ENCODE measurements at regions not wholly inside any gene's neighbourhood (a gene's known extent, or its start where the extent isn't known, plus 50 kb on each side); places are given as distances from the start of the nearest gene placed in this dataset.

DNA sequence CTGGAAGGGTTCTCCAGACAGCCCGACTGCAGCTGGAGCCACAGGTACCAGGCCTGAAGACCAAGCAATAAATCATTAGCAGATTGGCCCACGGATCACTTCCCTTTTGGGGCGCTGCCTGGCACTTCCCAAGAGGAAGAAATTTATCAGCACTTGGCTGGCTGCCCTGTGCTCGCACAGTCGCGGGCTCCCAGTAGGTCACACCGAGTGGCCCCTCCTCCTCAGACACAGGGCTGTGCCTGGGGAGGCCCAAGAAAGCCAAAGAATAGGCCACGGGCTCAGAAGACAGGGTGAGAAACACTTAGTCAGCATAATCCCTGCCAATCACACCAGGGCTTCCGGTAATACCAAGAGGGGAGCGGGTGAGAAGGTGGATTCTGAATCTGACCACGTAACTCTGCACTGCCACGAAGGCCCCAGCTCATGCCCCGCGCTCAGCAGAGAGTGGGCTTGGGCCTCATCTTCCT lies 115.7 kb upstream of the MSX2 start:
- Histone ChIP-seq H3K4me1 (ENCODE audit: low read depth) (no peaks in the 10 kb centered on the region), H3K36me3 (ENCODE audit: low read depth) (no peaks in the 10 kb centered on the region), H3K9me3 (no peaks in the 10 kb centered on the region), H3K4me3 (no peak overlapping the region)
- TF ChIP-seq, protein P1, sequence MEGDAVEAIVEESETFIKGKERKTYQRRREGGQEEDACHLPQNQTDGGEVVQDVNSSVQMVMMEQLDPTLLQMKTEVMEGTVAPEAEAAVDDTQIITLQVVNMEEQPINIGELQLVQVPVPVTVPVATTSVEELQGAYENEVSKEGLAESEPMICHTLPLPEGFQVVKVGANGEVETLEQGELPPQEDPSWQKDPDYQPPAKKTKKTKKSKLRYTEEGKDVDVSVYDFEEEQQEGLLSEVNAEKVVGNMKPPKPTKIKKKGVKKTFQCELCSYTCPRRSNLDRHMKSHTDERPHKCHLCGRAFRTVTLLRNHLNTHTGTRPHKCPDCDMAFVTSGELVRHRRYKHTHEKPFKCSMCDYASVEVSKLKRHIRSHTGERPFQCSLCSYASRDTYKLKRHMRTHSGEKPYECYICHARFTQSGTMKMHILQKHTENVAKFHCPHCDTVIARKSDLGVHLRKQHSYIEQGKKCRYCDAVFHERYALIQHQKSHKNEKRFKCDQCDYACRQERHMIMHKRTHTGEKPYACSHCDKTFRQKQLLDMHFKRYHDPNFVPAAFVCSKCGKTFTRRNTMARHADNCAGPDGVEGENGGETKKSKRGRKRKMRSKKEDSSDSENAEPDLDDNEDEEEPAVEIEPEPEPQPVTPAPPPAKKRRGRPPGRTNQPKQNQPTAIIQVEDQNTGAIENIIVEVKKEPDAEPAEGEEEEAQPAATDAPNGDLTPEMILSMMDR (IDR thresholded peaks at IDR 0.05) = no peak
- intact Hi-C loops (cut with DNase I, micrococcal nuclease) = no loop called here
- DNase-seq (peak; percentile 10 to 56 (median 37)), ATAC-seq (peak; percentile 31)

GRCh38 chr5:174609116-174609515 lies 115.3 kb upstream of the MSX2 start:
- TF ChIP-seq, protein P1 (IDR thresholded peaks at IDR 0.05) = no peak
- Histone ChIP-seq H3K4me3 (no peak overlapping the region), H3K36me3 (ENCODE audit: low read depth) (no peaks in the 10 kb centered on the region), H3K9me3 (no peaks in the 10 kb centered on the region), H3K4me1 (ENCODE audit: low read depth) (no peaks in the 10 kb centered on the region)
- ATAC-seq = no peak
- DNase-seq = no peak
- intact Hi-C loops (cut with DNase I, micrococcal nuclease) = no loop called here

DNA sequence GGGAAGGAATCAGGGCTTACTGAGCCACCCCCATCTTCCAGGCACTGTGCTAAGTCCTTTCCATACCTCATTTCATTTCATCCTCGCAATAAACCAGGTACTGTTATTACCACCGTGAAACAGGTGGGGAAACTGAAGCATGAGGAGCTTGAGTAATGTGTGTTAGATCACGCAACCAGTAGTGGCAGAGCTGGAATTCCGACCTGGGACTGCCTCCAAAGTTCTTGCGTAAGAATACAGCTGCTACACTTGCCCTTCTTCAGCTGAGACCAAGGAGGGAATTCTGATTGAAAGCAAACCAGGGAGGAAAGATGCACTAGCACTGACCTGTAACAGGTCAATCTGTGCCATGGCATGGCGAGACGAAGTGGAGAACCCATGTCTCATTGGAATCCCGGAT lies 113.4 kb upstream of the MSX2 start:
- H3K36me3 ChIP-seq (ENCODE audit: low read depth) = no peaks in the 10 kb centered on the region
- no peaks in the 10 kb centered on the region for H3K9me3 ChIP-seq
- TF ChIP-seq, protein P1 (IDR thresholded peaks at IDR 0.05) = no peak
- intact Hi-C loops (cut with DNase I, micrococcal nuclease) = no loop called here
- DNase-seq (peak in 1 of 3 donors; percentile 5), ATAC-seq (no peak)
- H3K4me1 ChIP-seq (ENCODE audit: low read depth) = no peaks in the 10 kb centered on the region
- H3K4me3 ChIP-seq = no peak overlapping the region

- H3K4me3 ChIP-seq = no peak overlapping the region
- TF ChIP-seq, protein P1 (IDR thresholded peaks at IDR 0.05) = no peak
- intact Hi-C loops (cut with DNase I, micrococcal nuclease) = no loop called here
- H3K4me1 ChIP-seq (ENCODE audit: low read depth) = no peaks in the 10 kb centered on the region
- ATAC-seq = no peak
- no peaks in the 10 kb centered on the region for H3K36me3 ChIP-seq (ENCODE audit: low read depth)
- DNase-seq = no peak
- H3K9me3 ChIP-seq = no peaks in the 10 kb centered on the region
These were observed 111.7 kb upstream of the MSX2 start for GRCh38 chr5:174612686-174613085.

GRCh38 chr5:174614500-174615135 lies 109.8 kb upstream of the MSX2 start:
- no peak for ATAC-seq
- intact Hi-C loops (cut with DNase I, micrococcal nuclease) = no loop called here
- TF ChIP-seq, protein P1 (IDR thresholded peaks at IDR 0.05) = no peak

DNA sequence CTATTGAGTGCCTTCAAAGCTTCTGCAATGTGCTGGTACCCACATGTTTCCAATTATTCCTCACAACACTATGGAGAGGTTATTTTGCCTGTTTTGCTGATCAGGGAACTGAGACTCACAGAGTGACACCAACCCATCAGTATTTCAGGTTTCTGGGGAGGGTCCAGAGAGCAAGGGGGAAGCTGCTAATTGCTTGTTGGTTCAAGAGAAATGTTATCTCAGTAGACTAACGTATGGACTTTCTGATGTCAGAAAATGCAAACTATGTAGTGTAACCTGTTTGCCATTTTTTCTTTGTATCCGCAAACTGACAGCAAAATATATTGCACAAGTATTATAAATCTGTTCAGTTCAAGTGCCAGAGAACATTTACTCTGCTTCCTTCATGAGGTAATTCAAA lies 108.3 kb upstream of the MSX2 start:
- Histone ChIP-seq H3K9me3 (no peaks in the 10 kb centered on the region), H3K4me1 (ENCODE audit: low read depth) (no peaks in the 10 kb centered on the region), H3K4me3 (no peak overlapping the region), H3K36me3 (ENCODE audit: low read depth) (no peaks in the 10 kb centered on the region)
- DNase-seq = no peak
- ATAC-seq = no peak
- intact Hi-C loops (cut with DNase I, micrococcal nuclease) = no loop called here
- TF ChIP-seq, protein P1 (IDR thresholded peaks at IDR 0.05) = no peak

More at GRCh38 chr5:174614500-174615135, 109.8 kb upstream of the MSX2 start:
- Histone ChIP-seq H3K36me3 (ENCODE audit: low read depth) (no peaks in the 10 kb centered on the region), H3K9me3 (no peaks in the 10 kb centered on the region), H3K4me3 (no peak overlapping the region), H3K4me1 (ENCODE audit: low read depth) (no peaks in the 10 kb centered on the region)
- no peak for DNase-seq

Data from mucosa of descending colon (tissue), 3 donors.